ENCODE measurements at regions not wholly inside any gene's neighbourhood (a gene's known extent, or its start where the extent isn't known, plus 50 kb on each side); places are given as distances from the start of the nearest gene placed in this dataset.

DNA sequence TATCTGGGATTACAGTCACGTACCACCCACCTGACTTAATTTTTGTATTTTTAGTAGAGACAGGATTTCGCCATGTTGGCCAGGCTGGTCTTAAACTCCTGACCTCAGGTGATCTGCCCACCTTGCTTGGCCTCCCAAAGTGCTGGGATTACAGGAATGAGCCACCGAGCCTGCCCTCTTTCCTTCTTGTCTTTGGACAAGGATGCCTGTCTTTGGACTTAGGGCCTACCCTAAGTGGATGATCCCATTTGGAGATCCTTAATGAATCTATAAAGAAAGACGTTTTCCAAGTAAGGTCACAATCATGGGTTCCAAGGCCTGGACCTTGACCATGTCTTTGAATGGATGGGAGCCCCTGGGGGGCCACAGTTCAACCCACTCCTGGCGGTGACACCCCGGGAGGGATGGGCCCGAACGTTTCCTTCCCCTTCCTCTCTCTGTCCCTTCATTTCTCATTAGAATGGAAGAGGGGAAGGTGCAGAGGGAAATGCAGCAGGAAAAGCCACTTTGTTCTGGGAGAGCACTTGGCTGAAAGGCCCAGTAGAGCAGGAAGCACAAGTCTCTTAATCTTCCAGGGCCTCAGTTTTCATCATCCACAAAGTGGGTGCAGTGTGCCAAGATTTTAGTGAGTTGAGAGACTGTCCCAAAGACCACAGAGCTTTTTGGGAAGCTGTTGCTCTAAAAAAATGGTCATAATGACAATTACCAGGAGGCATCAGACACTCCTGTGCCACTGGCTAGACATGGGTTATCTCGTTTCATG lies 353.3 kb downstream of the SEC14L1 start:
- H3K4me1 ChIP-seq: peaks cover 0 to 23% (median 21%) of the 10 kb centered on the region in 4 donors
- intact Hi-C loops (cut with DNase I; ENCODE audit: low total_unique reads): loop anchor here (2.0 kb wide), 1 partner anchor 163 kb away; no protein-coding TSS in a partner anchor
- in situ Hi-C loops (cut with MboI; ENCODE audit: low pct_ligation_motif_present in 1 of 4, low pct_unique_long_range_greater_than_20kb in 1 of 4, low sequenced_read_pairs in 3 of 4): loop anchor here (5.0 to 25.0 kb wide), 6 partner anchors 52 to 162 kb away; no protein-coding TSS in a partner anchor

DNA sequence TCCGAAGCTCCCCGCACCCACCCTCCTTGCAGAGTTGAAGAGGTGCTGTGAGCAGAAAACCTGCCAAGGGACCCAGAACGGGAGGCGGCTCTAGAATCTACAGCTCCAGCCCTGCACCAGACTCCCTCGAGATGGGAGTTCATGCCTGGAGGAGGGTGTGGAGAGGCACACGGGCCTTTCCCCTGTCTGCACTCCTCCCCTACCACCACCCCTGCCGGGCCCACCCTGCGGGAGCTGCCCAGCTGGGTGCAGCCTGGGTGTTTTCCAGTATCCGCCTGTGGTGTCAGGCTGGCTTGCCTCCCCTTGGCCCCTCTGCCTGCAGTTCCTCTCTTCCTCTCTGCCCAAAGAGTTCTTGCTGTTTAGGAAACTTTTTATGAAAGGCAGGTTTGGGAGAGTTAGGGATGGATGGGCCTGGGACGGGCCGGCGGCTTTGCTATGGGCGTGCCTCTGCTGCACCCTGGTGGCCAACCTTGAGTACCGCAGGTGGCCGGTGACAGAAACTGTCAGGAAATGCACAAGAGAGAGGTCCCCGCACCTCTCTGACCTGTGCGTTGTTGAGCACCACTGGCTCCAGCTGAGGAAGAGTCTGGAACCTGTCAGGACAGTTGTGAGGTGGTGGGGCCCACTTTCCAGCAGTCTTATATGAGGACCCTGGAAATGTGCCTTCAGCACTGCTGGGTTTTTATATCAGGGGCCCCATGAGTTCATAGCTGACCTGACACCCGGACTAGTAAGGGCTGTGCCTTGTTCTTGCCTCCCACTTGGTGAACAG lies 354.1 kb downstream of the SEC14L1 start:
- DNase-seq: peak; percentile 83
- H3K27ac ChIP-seq: peak overlapping the region; percentile 37 to 81 (median 59)
- H3K4me1 ChIP-seq: peaks cover 0 to 16% (median 14%) of the 10 kb centered on the region in 4 donors
- H3K36me3 ChIP-seq: peaks cover 0 to 32% (median 4%) of the 10 kb centered on the region in 4 donors
- H3K9me3 ChIP-seq: no peaks in the 10 kb centered on the region
- 30% methylated on average over 18 of the region's 18 CpGs; no CpG with 5 or more reads in 1 of the 2 donors for WGBS, 2 donors (ENCODE audit: low coverage in 1 of 2)
- TF ChIP-seq EP300 (IDR thresholded peaks at IDR 0.05; ENCODE audit: low read depth): no peak
- TF ChIP-seq POLR2AphosphoS5 (IDR thresholded peaks at IDR 0.05): peak in 2 of 3 donors; percentile 27 to 41
- no peak for TF ChIP-seq POLR2A (IDR thresholded peaks at IDR 0.05)
- TF ChIP-seq, protein P1, sequence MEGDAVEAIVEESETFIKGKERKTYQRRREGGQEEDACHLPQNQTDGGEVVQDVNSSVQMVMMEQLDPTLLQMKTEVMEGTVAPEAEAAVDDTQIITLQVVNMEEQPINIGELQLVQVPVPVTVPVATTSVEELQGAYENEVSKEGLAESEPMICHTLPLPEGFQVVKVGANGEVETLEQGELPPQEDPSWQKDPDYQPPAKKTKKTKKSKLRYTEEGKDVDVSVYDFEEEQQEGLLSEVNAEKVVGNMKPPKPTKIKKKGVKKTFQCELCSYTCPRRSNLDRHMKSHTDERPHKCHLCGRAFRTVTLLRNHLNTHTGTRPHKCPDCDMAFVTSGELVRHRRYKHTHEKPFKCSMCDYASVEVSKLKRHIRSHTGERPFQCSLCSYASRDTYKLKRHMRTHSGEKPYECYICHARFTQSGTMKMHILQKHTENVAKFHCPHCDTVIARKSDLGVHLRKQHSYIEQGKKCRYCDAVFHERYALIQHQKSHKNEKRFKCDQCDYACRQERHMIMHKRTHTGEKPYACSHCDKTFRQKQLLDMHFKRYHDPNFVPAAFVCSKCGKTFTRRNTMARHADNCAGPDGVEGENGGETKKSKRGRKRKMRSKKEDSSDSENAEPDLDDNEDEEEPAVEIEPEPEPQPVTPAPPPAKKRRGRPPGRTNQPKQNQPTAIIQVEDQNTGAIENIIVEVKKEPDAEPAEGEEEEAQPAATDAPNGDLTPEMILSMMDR (IDR thresholded peaks at IDR 0.05): peak; percentile 99
- in situ Hi-C loops (cut with MboI; ENCODE audit: low pct_ligation_motif_present in 1 of 4, low pct_unique_long_range_greater_than_20kb in 1 of 4, low sequenced_read_pairs in 3 of 4) (loop anchor here (5.0 to 25.0 kb wide), 6 partner anchors 53 to 163 kb away; no protein-coding TSS in a partner anchor), intact Hi-C loops (cut with DNase I; ENCODE audit: low total_unique reads) (loop anchor here (1.0 to 2.0 kb wide), 2 partner anchors 65 to 164 kb away; no protein-coding TSS in a partner anchor)
- H3K4me3 ChIP-seq: no peak overlapping the region
- H3K27me3 ChIP-seq: no peaks in the 10 kb centered on the region

More for the DNA sequence above, 353.3 kb downstream of the SEC14L1 start:
- TF ChIP-seq EP300 (IDR thresholded peaks at IDR 0.05; ENCODE audit: low read depth) (no peak), POLR2A (IDR thresholded peaks at IDR 0.05) (no peak), POLR2AphosphoS5 (IDR thresholded peaks at IDR 0.05) (no peak)
- TF ChIP-seq, protein P1 (IDR thresholded peaks at IDR 0.05): no peak
- Histone ChIP-seq H3K27ac (peak overlapping the region; percentile 37 to 81 (median 59)), H3K9me3 (no peaks in the 10 kb centered on the region), H3K27me3 (no peaks in the 10 kb centered on the region), H3K4me3 (no peak overlapping the region), H3K36me3 (peaks cover 0 to 31% (median 5%) of the 10 kb centered on the region in 4 donors)
- WGBS, 2 donors (ENCODE audit: low coverage in 1 of 2): 71 to 80% methylated on average over 3 to 9 of the region's 9 CpGs
- DNase-seq: peak; percentile 3

DNA sequence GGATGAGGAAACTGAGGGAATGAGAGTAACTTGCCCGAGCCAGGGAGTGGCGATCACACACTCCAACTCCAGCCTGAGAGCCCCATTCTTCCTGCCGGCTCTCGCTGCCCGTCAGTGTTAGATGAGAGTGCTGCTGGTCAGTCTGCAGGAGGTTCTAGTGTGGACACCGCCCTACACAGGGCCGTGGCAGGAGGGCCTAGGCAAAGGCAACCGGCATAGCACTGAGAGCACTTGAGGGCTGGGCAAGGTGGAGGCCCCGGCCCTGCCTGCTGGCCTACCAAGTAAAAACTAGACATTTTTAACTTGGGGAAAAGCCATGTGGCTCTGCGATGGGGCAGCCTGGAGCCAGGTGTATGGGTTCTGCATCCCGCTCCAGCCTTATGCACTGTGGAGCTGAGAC lies 354.8 kb downstream of the SEC14L1 start:
- TF ChIP-seq, protein P1 (IDR thresholded peaks at IDR 0.05): no peak
- intact Hi-C loops (cut with DNase I; ENCODE audit: low total_unique reads) (loop anchor here (1.0 to 2.0 kb wide), 2 partner anchors 65 to 165 kb away; no protein-coding TSS in a partner anchor), in situ Hi-C loops (cut with MboI; ENCODE audit: low pct_ligation_motif_present in 1 of 4, low pct_unique_long_range_greater_than_20kb in 1 of 4, low sequenced_read_pairs in 3 of 4) (loop anchor here (5.0 to 25.0 kb wide), 5 partner anchors 61 to 163 kb away; no protein-coding TSS in a partner anchor)
- Histone ChIP-seq H3K9me3 (no peaks in the 10 kb centered on the region), H3K27ac (no peak overlapping the region), H3K27me3 (no peaks in the 10 kb centered on the region), H3K4me1 (peaks cover 0 to 11% (median 8%) of the 10 kb centered on the region in 4 donors), H3K36me3 (peaks cover 0 to 29% (median 4%) of the 10 kb centered on the region in 4 donors), H3K4me3 (no peak overlapping the region)
- WGBS, 2 donors (ENCODE audit: low coverage in 1 of 2): 92 to 96% methylated on average over 2 to 9 of the region's 11 CpGs
- peak; percentile 5 for DNase-seq

DNA sequence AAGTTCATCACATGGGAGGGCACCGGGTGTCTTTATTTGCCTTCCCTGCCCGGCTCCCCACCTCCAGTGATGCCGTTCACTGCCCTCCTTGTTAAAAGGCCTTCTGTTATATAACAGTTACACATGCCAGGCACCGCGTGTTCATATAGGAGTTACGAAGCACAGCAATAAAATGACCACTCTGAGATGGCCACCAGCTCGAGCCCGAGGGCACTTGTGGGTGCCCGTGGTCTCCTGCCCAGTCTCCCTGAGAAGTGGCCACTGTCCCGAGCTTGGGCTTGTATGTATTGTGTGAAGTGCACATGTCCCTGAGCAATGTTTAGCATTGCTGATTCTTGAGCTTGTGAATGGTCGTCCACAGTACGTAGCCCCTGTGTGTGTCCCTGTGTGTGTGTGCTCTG lies 355.6 kb downstream of the SEC14L1 start:
- Histone ChIP-seq H3K4me3 (no peak overlapping the region), H3K27ac (no peak overlapping the region), H3K9me3 (no peaks in the 10 kb centered on the region), H3K36me3 (peaks cover 0 to 22% (median 4%) of the 10 kb centered on the region in 4 donors), H3K4me1 (peaks cover 0 to 11% (median 8%) of the 10 kb centered on the region in 4 donors), H3K27me3 (no peaks in the 10 kb centered on the region)
- peak; percentile 5 for DNase-seq
- intact Hi-C loops (cut with DNase I; ENCODE audit: low total_unique reads): no loop called here
- 94% methylated on average over 12 of the region's 12 CpGs; no CpG with 5 or more reads in 1 of the 2 donors for WGBS, 2 donors (ENCODE audit: low coverage in 1 of 2)
- TF ChIP-seq POLR2A (IDR thresholded peaks at IDR 0.05): no peak
- TF ChIP-seq EP300 (IDR thresholded peaks at IDR 0.05; ENCODE audit: low read depth): no peak
- TF ChIP-seq, protein P1 (IDR thresholded peaks at IDR 0.05): no peak
- TF ChIP-seq POLR2AphosphoS5 (IDR thresholded peaks at IDR 0.05): no peak
- in situ Hi-C loops (cut with MboI; ENCODE audit: low pct_ligation_motif_present in 1 of 4, low pct_unique_long_range_greater_than_20kb in 1 of 4, low sequenced_read_pairs in 3 of 4): loop anchor here (5.0 to 25.0 kb wide), 5 partner anchors 62 to 164 kb away; no protein-coding TSS in a partner anchor

Data from transverse colon (tissue), 4 donors.